T-cell (primary cell): ENCODE measurements at regions not wholly inside any gene's neighbourhood (a gene's known extent, or its start where the extent isn't known, plus 50 kb on each side); places are given as distances from the start of the nearest gene placed in this dataset.

ENCODE experiments used
- ATAC-seq, 4 experiments: fragments of 200-7000 bp in 3 of 4; fragments of 150-1000 bp in 1 of 4; cut with Tn5 transposase; replicated peaks in 1 of 4; 1 replicate in 3 of 4; 2 replicates in 1 of 4; pipeline ENCODE4 v1.10.0; 2021; ENCODE audit warnings: moderate library complexity in 3 of 4, mild to moderate bottlenecking in 2 of 4, moderate number of reproducible peaks in 1 of 4
- CTCF ChIA-PET, 2 donors: fragments of 300-600 bp; sonication (Branson Sonifier 250); formaldehyde crosslinking; loops; one replicate each; lab custom pipeline; 2022; ENCODE audit warnings: antibody characterized with exemption in 2 of 2; lab: Charles Lee
- POLR2A ChIA-PET, 2 donors: fragments of 300-600 bp; sonication (Branson Sonifier 250); formaldehyde crosslinking; loops; one replicate each; lab custom pipeline; 2022; ENCODE audit warnings: antibody characterized with exemption in 2 of 2; lab: Charles Lee
- DNase-seq, 35 experiments: peaks; one replicate each; pipeline versions ENCODE4 v3.0.0 to v3.0.0-alpha.2; 2013 to 2023
- H3K27ac ChIP-seq: one replicate; pipeline ENCODE4 v1.5.1; 2013; ENCODE audit warnings: low read length
- H3K27me3 ChIP-seq, 2 experiments: replicated peaks in 1 of 2; 1 replicate in 1 of 2; 2 replicates in 1 of 2; pipeline versions ENCODE4 v1.6.1 to v1.7.0; 2013; ENCODE audit warnings: low read length in 1 of 2, mixed read lengths in 1 of 2; ENCODE audit not compliant: control insufficient read depth in 2 of 2, insufficient read depth in 2 of 2; ENCODE audit errors: extremely low read depth in 1 of 2
- H3K36me3 ChIP-seq, 2 donors: 1 replicate in 1 of 2; 2 replicates in 1 of 2; pipeline versions ENCODE4 v1.6.1 to v1.7.0; 2013; ENCODE audit warnings: low read length in 1 of 2; ENCODE audit not compliant: control insufficient read depth in 2 of 2, insufficient read depth in 1 of 2; ENCODE audit errors: extremely low read depth in 1 of 2
- H3K4me1 ChIP-seq, 2 experiments: 1 replicate in 1 of 2; 2 replicates in 1 of 2; pipeline versions ENCODE4 v1.6.1 to v1.7.0; 2013; ENCODE audit warnings: low read length in 2 of 2, mixed read lengths in 1 of 2; ENCODE audit not compliant: insufficient read depth in 2 of 2, control insufficient read depth in 1 of 2; ENCODE audit errors: extremely low read depth in 1 of 2
- H3K4me3 ChIP-seq, 2 donors: 1 replicate in 1 of 2; 2 replicates in 1 of 2; pipeline versions ENCODE4 v1.5.1 to v1.7.0; 2013; ENCODE audit warnings: mild to moderate bottlenecking in 2 of 2, low read length in 1 of 2, moderate library complexity in 1 of 2; ENCODE audit not compliant: control insufficient read depth in 1 of 2; ENCODE audit errors: extremely low read depth in 1 of 2
- H3K9me3 ChIP-seq: 2 replicates; pipeline ENCODE4 v1.7.0; 2013
- H3K27ac Mint-ChIP-seq, 2 donors: one replicate each; pipeline ENCODE4 v1.8.0; 2020 to 2021; ENCODE audit warnings: mild to moderate bottlenecking in 2 of 2, mixed read lengths in 2 of 2
- H3K27me3 Mint-ChIP-seq, 2 donors: one replicate each; pipeline ENCODE4 v1.8.0; 2021 to 2022; ENCODE audit warnings: mixed read lengths in 2 of 2
- H3K36me3 Mint-ChIP-seq: one replicate; pipeline ENCODE4 v1.8.0; 2021; ENCODE audit warnings: mixed read lengths
- H3K4me1 Mint-ChIP-seq, 3 donors: one replicate each; pipeline ENCODE4 v1.8.0; 2020 to 2022; ENCODE audit warnings: mixed read lengths in 3 of 3, mild to moderate bottlenecking in 1 of 3
- H3K4me3 Mint-ChIP-seq, 3 donors: one replicate each; pipeline ENCODE4 v1.8.0; 2020 to 2022; ENCODE audit warnings: mild to moderate bottlenecking in 3 of 3, mixed read lengths in 3 of 3, moderate library complexity in 3 of 3
- H3K9me3 Mint-ChIP-seq, 3 donors: one replicate each; pipeline ENCODE4 v1.8.0; 2020 to 2022; ENCODE audit warnings: mixed read lengths in 3 of 3
- WGBS: methylation state at CpG from one replicate; pipeline ENCODE4 v1.1.5; 2013; ENCODE audit warnings: missing lambda C conversion rate; ENCODE audit not compliant: insufficient coverage; 5-methylcytosine and 5-hydroxymethylcytosine counted together

DNA sequence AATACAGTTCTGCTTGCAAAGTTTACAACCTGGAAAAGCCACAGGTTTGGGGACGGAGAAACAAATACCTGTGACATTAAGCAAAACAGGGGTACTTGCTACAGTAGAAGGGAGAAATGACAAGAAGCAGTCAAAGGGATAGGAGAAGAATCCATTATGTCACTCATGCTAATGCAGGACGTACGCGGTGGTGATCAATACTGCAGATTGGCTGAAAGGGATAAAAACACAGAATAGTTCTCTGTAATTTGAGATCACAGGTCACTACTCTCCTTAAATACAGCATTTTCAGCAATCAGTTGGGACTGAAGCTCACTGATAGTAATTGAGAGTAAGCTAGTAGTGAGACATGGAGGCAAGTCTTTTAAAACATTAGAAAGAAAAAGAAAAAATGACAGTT lies 130.3 kb upstream of the MTAP start:
- H3K27ac Mint-ChIP-seq, result no peak overlapping the region
- no peaks in the 10 kb centered on the region for H3K36me3 Mint-ChIP-seq
- H3K9me3 Mint-ChIP-seq, result no peaks in the 10 kb centered on the region
- peaks cover 0 to 3% of the 10 kb centered on the region in 2 donors for H3K27me3 Mint-ChIP-seq
- no peak overlapping the region for H3K4me3 Mint-ChIP-seq
- peaks cover 0 to 3% of the 10 kb centered on the region in 2 experiments for H3K27me3 ChIP-seq
- CTCF ChIA-PET, result interaction anchor here in 1 of 2 donors (0.6 kb wide), 1 partner anchor 171 kb away, joined by 3 read pairs; no protein-coding TSS in a partner anchor
- POLR2A ChIA-PET, result no interaction called here
- H3K4me3 ChIP-seq, result no peak overlapping the region
- no peaks in the 10 kb centered on the region for H3K36me3 ChIP-seq
- WGBS, result 100% methylated on average over 1 of the region's 4 CpGs
- DNase-seq, result no peak
- H3K4me1 ChIP-seq, result no peaks in the 10 kb centered on the region
- H3K27ac ChIP-seq, result no peak overlapping the region
- peaks cover 12 to 21% (median 14%) of the 10 kb centered on the region in 3 donors for H3K4me1 Mint-ChIP-seq
- ATAC-seq, result no peak
- no peaks in the 10 kb centered on the region for H3K9me3 ChIP-seq

DNA sequence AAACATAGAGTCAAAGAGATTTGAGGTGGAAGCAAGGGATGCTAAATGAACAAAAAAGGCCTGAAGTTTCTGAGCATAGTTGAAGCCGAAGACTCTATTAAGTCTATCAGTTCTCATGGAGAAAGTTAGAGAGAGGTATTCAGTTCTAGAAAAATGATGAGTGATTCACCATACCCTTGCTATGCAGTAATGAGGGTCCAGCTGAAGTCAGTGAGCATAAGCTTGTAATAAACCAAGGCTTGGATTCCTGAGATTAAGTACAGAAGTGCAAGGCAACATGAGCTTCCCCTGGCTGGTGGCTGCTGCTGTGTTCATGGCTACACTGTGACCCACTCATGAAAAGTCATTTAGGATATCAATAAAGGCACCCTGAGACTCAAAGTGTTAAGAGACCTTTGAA lies 129.7 kb upstream of the MTAP start:
- CTCF ChIA-PET, result interaction anchor here in 1 of 2 donors (0.6 kb wide), 1 partner anchor 16 kb away, joined by 3 read pairs; no protein-coding TSS in a partner anchor
- peaks cover 12 to 21% (median 17%) of the 10 kb centered on the region in 3 donors for H3K4me1 Mint-ChIP-seq
- POLR2A ChIA-PET, result no interaction called here

DNA sequence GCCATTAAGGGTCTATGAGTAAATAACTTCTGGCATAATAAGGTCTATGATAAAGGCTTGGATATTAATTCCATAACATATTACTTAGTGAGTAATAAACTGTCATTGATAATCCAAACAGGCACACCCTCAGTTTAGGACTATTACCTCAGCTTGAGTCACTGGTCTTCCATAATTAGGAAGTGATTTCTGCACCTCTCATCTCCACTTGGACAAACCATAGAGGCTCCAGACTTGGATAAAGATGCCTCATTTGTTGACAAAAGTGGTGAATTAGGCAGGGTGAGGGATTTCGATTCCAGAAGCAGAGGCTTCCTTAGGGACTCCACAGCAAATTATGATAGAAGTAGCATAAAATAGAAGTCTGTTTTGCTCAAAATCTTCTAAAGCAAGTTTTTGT lies 127.5 kb upstream of the MTAP start:
- no peak overlapping the region for H3K4me3 Mint-ChIP-seq
- H3K4me1 Mint-ChIP-seq, result peaks cover 13 to 17% (median 14%) of the 10 kb centered on the region in 3 donors
- no peaks in the 10 kb centered on the region for H3K36me3 Mint-ChIP-seq

More for the DNA sequence above, 129.7 kb upstream of the MTAP start:
- no peaks in the 10 kb centered on the region for H3K4me1 ChIP-seq
- peaks cover 0 to 3% of the 10 kb centered on the region in 2 donors for H3K27me3 Mint-ChIP-seq
- no peaks in the 10 kb centered on the region for H3K9me3 Mint-ChIP-seq
- H3K27me3 ChIP-seq, result peaks cover 0 to 3% of the 10 kb centered on the region in 2 experiments
- H3K4me3 Mint-ChIP-seq, result no peak overlapping the region
- H3K36me3 ChIP-seq, result no peaks in the 10 kb centered on the region
- ATAC-seq (no peak), DNase-seq (no peak)
- H3K9me3 ChIP-seq, result no peaks in the 10 kb centered on the region
- no peak overlapping the region for H3K27ac Mint-ChIP-seq
- H3K27ac ChIP-seq, result no peak overlapping the region
- no peaks in the 10 kb centered on the region for H3K36me3 Mint-ChIP-seq
- WGBS, result 100% methylated on average over 1 of the region's 1 CpG
- H3K4me3 ChIP-seq, result no peak overlapping the region

DNA sequence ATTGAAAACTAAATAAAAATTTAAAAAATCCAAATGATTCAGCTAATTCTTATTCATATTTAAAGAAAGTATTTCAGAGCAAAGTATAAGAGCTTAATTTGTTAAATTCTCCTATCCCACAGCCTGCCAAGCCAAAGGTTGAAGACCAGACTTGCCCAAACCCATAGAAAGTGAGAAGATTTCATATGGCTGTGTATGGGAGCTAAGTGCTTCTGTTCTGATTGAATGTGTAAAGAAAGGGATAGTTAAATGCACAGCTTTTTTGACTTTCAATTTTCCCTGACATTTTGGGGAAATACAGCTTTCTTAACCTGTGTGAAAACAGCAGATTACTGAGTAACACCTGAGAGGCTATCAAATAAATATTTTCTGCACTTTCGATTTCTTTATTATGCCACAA lies 125.0 kb upstream of the MTAP start:
- Histone ChIP-seq H3K4me3 (no peak overlapping the region), H3K36me3 (no peaks in the 10 kb centered on the region), H3K9me3 (no peaks in the 10 kb centered on the region), H3K27me3 (peaks cover 2 to 3% of the 10 kb centered on the region in 2 experiments), H3K4me1 (no peaks in the 10 kb centered on the region), H3K27ac (no peak overlapping the region)
- Mint-ChIP-seq H3K4me1 (peaks cover 0 to 6% (median 2%) of the 10 kb centered on the region in 3 donors), H3K4me3 (no peak overlapping the region), H3K27me3 (peaks cover 3 to 5% of the 10 kb centered on the region in 2 donors), H3K9me3 (no peaks in the 10 kb centered on the region), H3K36me3 (no peaks in the 10 kb centered on the region), H3K27ac (no peak overlapping the region)
- POLR2A ChIA-PET, result no interaction called here
- ATAC-seq, result no peak
- no peak for DNase-seq
- CTCF ChIA-PET, result no interaction called here
- WGBS, result no CpG with 5 or more reads among the region's 1 CpG

More for the DNA sequence above, 127.5 kb upstream of the MTAP start:
- ATAC-seq (no peak), DNase-seq (no peak)
- Mint-ChIP-seq H3K9me3 (no peaks in the 10 kb centered on the region), H3K27ac (no peak overlapping the region), H3K27me3 (peaks cover 0 to 5% of the 10 kb centered on the region in 2 donors)
- Histone ChIP-seq H3K9me3 (no peaks in the 10 kb centered on the region), H3K36me3 (no peaks in the 10 kb centered on the region), H3K27ac (no peak overlapping the region), H3K4me3 (no peak overlapping the region), H3K27me3 (peaks cover 2 to 3% of the 10 kb centered on the region in 2 experiments), H3K4me1 (no peaks in the 10 kb centered on the region)
- WGBS, result 80% methylated on average over 1 of the region's 1 CpG
- ChIA-PET CTCF (no interaction called here), POLR2A (no interaction called here)

DNA sequence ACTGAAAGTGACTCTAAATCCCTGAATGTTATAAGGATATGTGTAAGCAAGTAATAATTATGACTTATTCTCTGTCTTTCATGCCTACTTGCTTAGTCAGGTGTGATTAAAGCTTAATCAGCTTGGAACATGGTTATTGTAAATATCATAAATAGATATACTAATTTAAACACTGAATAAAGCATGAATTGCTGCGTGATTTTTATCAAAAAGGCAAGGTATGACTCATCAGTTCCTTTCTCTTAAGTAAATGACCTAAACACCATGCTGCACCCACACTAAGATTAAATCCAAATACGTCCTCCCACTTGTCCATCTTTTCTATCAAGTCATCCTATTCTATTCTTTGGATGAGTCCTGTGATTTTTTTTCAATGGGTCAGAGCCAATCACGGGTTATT lies 124.6 kb upstream of the MTAP start:
- ATAC-seq, result no peak
- WGBS, result no CpG with 5 or more reads among the region's 3 CpGs
- peaks cover 2 to 3% of the 10 kb centered on the region in 2 experiments for H3K27me3 ChIP-seq
- H3K4me3 ChIP-seq, result no peak overlapping the region
- peaks cover 0 to 6% (median 2%) of the 10 kb centered on the region in 3 donors for H3K4me1 Mint-ChIP-seq
- H3K27ac Mint-ChIP-seq, result no peak overlapping the region
- ChIA-PET CTCF (no interaction called here), POLR2A (no interaction called here)
- no peak overlapping the region for H3K4me3 Mint-ChIP-seq
- no peak overlapping the region for H3K27ac ChIP-seq
- H3K4me1 ChIP-seq, result no peaks in the 10 kb centered on the region
- peaks cover 3 to 5% of the 10 kb centered on the region in 2 donors for H3K27me3 Mint-ChIP-seq
- no peaks in the 10 kb centered on the region for H3K9me3 Mint-ChIP-seq
- H3K9me3 ChIP-seq, result no peaks in the 10 kb centered on the region
- H3K36me3 Mint-ChIP-seq, result no peaks in the 10 kb centered on the region
- H3K36me3 ChIP-seq, result no peaks in the 10 kb centered on the region
- no peak for DNase-seq

DNA sequence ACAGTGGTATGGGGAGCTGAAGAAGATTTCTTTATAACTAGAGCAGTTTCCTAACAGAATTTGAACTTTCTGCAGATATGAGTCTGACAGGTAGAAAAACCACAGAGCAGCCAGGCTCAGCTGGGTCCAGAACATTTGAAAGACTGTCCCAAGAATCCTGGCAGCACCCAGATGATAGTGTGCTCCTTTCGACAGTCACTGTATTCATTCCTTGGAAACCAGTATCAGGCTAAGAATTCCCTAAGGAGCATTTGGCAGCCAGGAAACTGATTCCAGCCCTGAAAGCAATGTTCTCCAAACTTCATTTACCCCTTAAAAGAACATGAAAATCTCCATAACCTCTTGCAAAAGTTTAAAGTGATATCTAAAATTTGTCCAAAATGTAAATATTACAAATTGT lies 123.0 kb upstream of the MTAP start:
- Histone ChIP-seq H3K9me3 (no peaks in the 10 kb centered on the region), H3K27ac (no peak overlapping the region), H3K27me3 (peaks cover 2 to 3% of the 10 kb centered on the region in 2 experiments), H3K4me1 (no peaks in the 10 kb centered on the region), H3K4me3 (no peak overlapping the region), H3K36me3 (no peaks in the 10 kb centered on the region)
- H3K9me3 Mint-ChIP-seq, result no peaks in the 10 kb centered on the region
- H3K4me3 Mint-ChIP-seq, result no peak overlapping the region
- H3K4me1 Mint-ChIP-seq, result peaks cover 0 to 7% (median 5%) of the 10 kb centered on the region in 3 donors
- no peak for ATAC-seq
- ChIA-PET POLR2A (no interaction called here), CTCF (no interaction called here)
- no peaks in the 10 kb centered on the region for H3K36me3 Mint-ChIP-seq
- peaks cover 2 to 3% of the 10 kb centered on the region in 2 donors for H3K27me3 Mint-ChIP-seq
- 100% methylated on average over 1 of the region's 1 CpG for WGBS
- DNase-seq, result no peak
- no peak overlapping the region for H3K27ac Mint-ChIP-seq

DNA sequence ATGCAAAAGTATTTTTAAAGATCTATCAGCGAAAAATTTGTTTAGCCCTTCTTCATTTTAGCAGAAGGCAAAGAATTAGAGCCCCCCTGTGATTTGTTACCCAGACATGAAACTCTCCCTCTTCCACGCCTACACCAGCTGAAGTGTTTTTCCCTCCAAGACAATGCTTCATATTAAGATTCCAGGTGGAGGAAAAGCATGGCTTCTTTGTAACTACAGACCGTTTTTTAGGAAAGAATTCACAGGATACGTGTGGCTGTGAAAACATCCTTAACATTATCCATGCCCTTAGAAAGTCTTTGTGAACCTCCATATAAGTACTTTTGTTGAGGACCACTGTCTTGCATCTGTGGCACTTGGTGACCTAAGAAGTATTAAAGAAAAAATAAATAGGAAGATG lies 121.8 kb upstream of the MTAP start:
- H3K27me3 Mint-ChIP-seq, result peaks cover 2 to 3% of the 10 kb centered on the region in 2 donors
- DNase-seq (no peak), ATAC-seq (no peak)
- H3K9me3 Mint-ChIP-seq, result no peaks in the 10 kb centered on the region
- no peak overlapping the region for H3K27ac Mint-ChIP-seq
- 80% methylated on average over 1 of the region's 4 CpGs for WGBS
- no peak overlapping the region for H3K4me3 ChIP-seq
- H3K4me3 Mint-ChIP-seq, result no peak overlapping the region
- peaks cover 2 to 3% of the 10 kb centered on the region in 2 experiments for H3K27me3 ChIP-seq
- H3K36me3 ChIP-seq, result no peaks in the 10 kb centered on the region
- no peaks in the 10 kb centered on the region for H3K4me1 ChIP-seq
- ChIA-PET POLR2A (no interaction called here), CTCF (no interaction called here)
- H3K36me3 Mint-ChIP-seq, result no peaks in the 10 kb centered on the region
- H3K4me1 Mint-ChIP-seq, result peaks cover 5 to 18% (median 17%) of the 10 kb centered on the region in 3 donors
- no peaks in the 10 kb centered on the region for H3K9me3 ChIP-seq
- H3K27ac ChIP-seq, result no peak overlapping the region
